Activated naive CD4-positive, alpha-beta T cell treated with anti-CD3 and anti-CD28 coated beads for 36 hours (primary cell): ENCODE measurements at regions not wholly inside any gene's neighbourhood (a gene's known extent, or its start where the extent isn't known, plus 50 kb on each side); places are given as distances from the start of the nearest gene placed in this dataset.

ENCODE experiments used
- CTCF ChIA-PET: fragments of 350-600 bp; sonication (Branson Sonifier 250); formaldehyde crosslinking; loops from one replicate; lab custom pipeline; 2021; ENCODE audit warnings: antibody characterized with exemption; lab: Charles Lee
- DNase-seq: peaks from one replicate; pipeline ENCODE4 v3.0.0-alpha.2; 2020
- H3K27ac Mint-ChIP-seq: one replicate; pipeline ENCODE4 v1.8.0; 2021; ENCODE audit warnings: mild to moderate bottlenecking, mixed read lengths
- H3K27me3 Mint-ChIP-seq: one replicate; pipeline ENCODE4 v1.8.0; 2021; ENCODE audit warnings: low read depth, mixed read lengths
- H3K36me3 Mint-ChIP-seq: one replicate; pipeline ENCODE4 v1.8.0; 2021; ENCODE audit warnings: low read depth, mixed read lengths
- H3K4me1 Mint-ChIP-seq: one replicate; pipeline ENCODE4 v1.8.0; 2021; ENCODE audit warnings: low read depth, mixed read lengths
- H3K4me3 Mint-ChIP-seq: one replicate; pipeline ENCODE4 v1.8.0; 2021; ENCODE audit warnings: mild to moderate bottlenecking, moderate library complexity, mixed read lengths
- H3K9me3 Mint-ChIP-seq: one replicate; pipeline ENCODE4 v1.8.0; 2021; ENCODE audit warnings: mixed read lengths
- intact Hi-C: fragments of 100-400 bp; cut with micrococcal nuclease; formaldehyde crosslinking; loops from one replicate; pipeline ENCODE4 v1.15.1; 2023

GRCh38 chr6:147734151-147734550 is 225.7 kb downstream of the SAMD5 start:
- no peak for DNase-seq
- Mint-ChIP-seq H3K27me3 (peaks cover 8% of the 10 kb centered on the region), H3K36me3 (no peaks in the 10 kb centered on the region), H3K27ac (no peak overlapping the region), H3K4me1 (no peaks in the 10 kb centered on the region), H3K9me3 (no peaks in the 10 kb centered on the region), H3K4me3 (no peak overlapping the region)
- intact Hi-C loops = no loop called here
- CTCF ChIA-PET = no interaction called here

- Mint-ChIP-seq H3K4me3 (no peak overlapping the region), H3K9me3 (no peaks in the 10 kb centered on the region), H3K27ac (no peak overlapping the region), H3K36me3 (no peaks in the 10 kb centered on the region), H3K27me3 (peaks cover 6% of the 10 kb centered on the region), H3K4me1 (no peaks in the 10 kb centered on the region)
- CTCF ChIA-PET = no interaction called here
- intact Hi-C loops = no loop called here
- no peak for DNase-seq
Measured at GRCh38 chr6:147735924-147736323, 227.4 kb downstream of the SAMD5 start.

- intact Hi-C loops = no loop called here
- CTCF ChIA-PET = interaction anchor here (0.7 kb wide), 1 partner anchor 399 kb away, joined by 4 read pairs; no protein-coding TSS in a partner anchor
- H3K4me1 Mint-ChIP-seq = no peaks in the 10 kb centered on the region
- H3K27ac Mint-ChIP-seq = no peak overlapping the region
- no peaks in the 10 kb centered on the region for H3K9me3 Mint-ChIP-seq
- H3K36me3 Mint-ChIP-seq = no peaks in the 10 kb centered on the region
- H3K27me3 Mint-ChIP-seq = peaks cover 6% of the 10 kb centered on the region
- H3K4me3 Mint-ChIP-seq = no peak overlapping the region
- DNase-seq = no peak
Measured at GRCh38 chr6:147737115-147737514, 228.6 kb downstream of the SAMD5 start.

- no peaks in the 10 kb centered on the region for H3K9me3 Mint-ChIP-seq
- CTCF ChIA-PET = no interaction called here
- H3K4me1 Mint-ChIP-seq = no peaks in the 10 kb centered on the region
- no peak overlapping the region for H3K4me3 Mint-ChIP-seq
- H3K27me3 Mint-ChIP-seq = peaks cover 6% of the 10 kb centered on the region
- no peak for DNase-seq
- intact Hi-C loops = no loop called here
- H3K27ac Mint-ChIP-seq = no peak overlapping the region
- H3K36me3 Mint-ChIP-seq = no peaks in the 10 kb centered on the region
Measured at GRCh38 chr6:147738099-147738498, 229.6 kb downstream of the SAMD5 start.

- H3K27me3 Mint-ChIP-seq = peaks cover 6% of the 10 kb centered on the region
- no peaks in the 10 kb centered on the region for H3K4me1 Mint-ChIP-seq
- no peak overlapping the region for H3K27ac Mint-ChIP-seq
- no peak for DNase-seq
- intact Hi-C loops = no loop called here
- H3K9me3 Mint-ChIP-seq = no peaks in the 10 kb centered on the region
- no peaks in the 10 kb centered on the region for H3K36me3 Mint-ChIP-seq
- CTCF ChIA-PET = no interaction called here
- no peak overlapping the region for H3K4me3 Mint-ChIP-seq
Measured at GRCh38 chr6:147738516-147739162, 230.1 kb downstream of the SAMD5 start.

GRCh38 chr6:147740326-147740725 is 231.8 kb downstream of the SAMD5 start:
- Mint-ChIP-seq H3K27ac (no peak overlapping the region), H3K4me1 (no peaks in the 10 kb centered on the region), H3K27me3 (peaks cover 6% of the 10 kb centered on the region), H3K4me3 (no peak overlapping the region), H3K9me3 (no peaks in the 10 kb centered on the region), H3K36me3 (no peaks in the 10 kb centered on the region)
- DNase-seq = no peak
- intact Hi-C loops = no loop called here
- CTCF ChIA-PET = no interaction called here

- Mint-ChIP-seq H3K36me3 (no peaks in the 10 kb centered on the region), H3K27me3 (peaks cover 6% of the 10 kb centered on the region), H3K9me3 (no peaks in the 10 kb centered on the region), H3K27ac (no peak overlapping the region), H3K4me1 (no peaks in the 10 kb centered on the region), H3K4me3 (no peak overlapping the region)
- CTCF ChIA-PET = no interaction called here
- DNase-seq = no peak
- intact Hi-C loops = no loop called here
Measured at GRCh38 chr6:147740916-147741315, 232.4 kb downstream of the SAMD5 start.

GRCh38 chr6:147741389-147741788 is 232.9 kb downstream of the SAMD5 start:
- Mint-ChIP-seq H3K9me3 (no peaks in the 10 kb centered on the region), H3K27ac (no peak overlapping the region), H3K4me3 (no peak overlapping the region), H3K36me3 (no peaks in the 10 kb centered on the region), H3K27me3 (peaks cover 6% of the 10 kb centered on the region), H3K4me1 (no peaks in the 10 kb centered on the region)
- no peak for DNase-seq
- CTCF ChIA-PET = no interaction called here
- intact Hi-C loops = no loop called here

GRCh38 chr6:147742440-147742839 is 233.9 kb downstream of the SAMD5 start:
- CTCF ChIA-PET = no interaction called here
- Mint-ChIP-seq H3K4me3 (no peak overlapping the region), H3K27me3 (peaks cover 6% of the 10 kb centered on the region), H3K36me3 (no peaks in the 10 kb centered on the region), H3K9me3 (no peaks in the 10 kb centered on the region), H3K27ac (no peak overlapping the region), H3K4me1 (no peaks in the 10 kb centered on the region)
- DNase-seq = no peak
- intact Hi-C loops = no loop called here

- Mint-ChIP-seq H3K36me3 (no peaks in the 10 kb centered on the region), H3K9me3 (no peaks in the 10 kb centered on the region), H3K27me3 (no peaks in the 10 kb centered on the region), H3K27ac (no peak overlapping the region), H3K4me3 (no peak overlapping the region), H3K4me1 (no peaks in the 10 kb centered on the region)
- no peak for DNase-seq
- intact Hi-C loops = no loop called here
- CTCF ChIA-PET = no interaction called here
Measured at GRCh38 chr6:147744012-147744411, 235.5 kb downstream of the SAMD5 start.

GRCh38 chr6:147749331-147749730 is 240.8 kb downstream of the SAMD5 start:
- no peaks in the 10 kb centered on the region for H3K36me3 Mint-ChIP-seq
- no peaks in the 10 kb centered on the region for H3K4me1 Mint-ChIP-seq
- no peaks in the 10 kb centered on the region for H3K27me3 Mint-ChIP-seq
- H3K4me3 Mint-ChIP-seq = no peak overlapping the region
- H3K27ac Mint-ChIP-seq = no peak overlapping the region
- intact Hi-C loops = no loop called here
- CTCF ChIA-PET = no interaction called here
- no peaks in the 10 kb centered on the region for H3K9me3 Mint-ChIP-seq
- DNase-seq = no peak

- H3K27me3 Mint-ChIP-seq = no peaks in the 10 kb centered on the region
- intact Hi-C loops = no loop called here
- H3K4me3 Mint-ChIP-seq = no peak overlapping the region
- CTCF ChIA-PET = no interaction called here
- no peak for DNase-seq
- H3K36me3 Mint-ChIP-seq = no peaks in the 10 kb centered on the region
- H3K4me1 Mint-ChIP-seq = no peaks in the 10 kb centered on the region
- no peak overlapping the region for H3K27ac Mint-ChIP-seq
- H3K9me3 Mint-ChIP-seq = no peaks in the 10 kb centered on the region
Measured at GRCh38 chr6:147750413-147750812, 241.9 kb downstream of the SAMD5 start.

- CTCF ChIA-PET = no interaction called here
- no peaks in the 10 kb centered on the region for H3K27me3 Mint-ChIP-seq
- H3K27ac Mint-ChIP-seq = no peak overlapping the region
- H3K4me3 Mint-ChIP-seq = no peak overlapping the region
- H3K9me3 Mint-ChIP-seq = no peaks in the 10 kb centered on the region
- no peak for DNase-seq
- H3K4me1 Mint-ChIP-seq = no peaks in the 10 kb centered on the region
- intact Hi-C loops = no loop called here
- H3K36me3 Mint-ChIP-seq = no peaks in the 10 kb centered on the region
Measured at GRCh38 chr6:147751232-147751631, 242.7 kb downstream of the SAMD5 start.
